H9 (cell line): ENCODE measurements at regions not wholly inside any gene's neighbourhood (a gene's known extent, or its start where the extent isn't known, plus 50 kb on each side); places are given as distances from the start of the nearest gene placed in this dataset.
"Not testable (repeated sequence)": the region's sequence is repeated elsewhere in the genome, so short reads cannot be mapped to it uniquely, and the experiment has no call there.

ENCODE experiments used
- DNase-seq: peaks from one replicate; pipeline ENCODE4 v3.0.0-alpha.2; 2017
- H2AFZ ChIP-seq: one replicate; pipeline ENCODE4 v1.6.1; 2013; ENCODE audit warnings: mild to moderate bottlenecking, low read length, control low read depth, moderate library complexity
- H2AK5ac ChIP-seq: 2 replicates; pipeline ENCODE4 v1.6.1; 2013; ENCODE audit warnings: low read length, control low read depth, mixed read lengths; ENCODE audit not compliant: insufficient read length
- H2BK120ac ChIP-seq: one replicate; pipeline ENCODE4 v1.6.1; 2013; ENCODE audit warnings: low read depth, mild to moderate bottlenecking, low read length, control low read depth, inconsistent platforms; ENCODE audit not compliant: poor library complexity, severe bottlenecking
- H2BK12ac ChIP-seq: 2 replicates; pipeline ENCODE4 v1.6.1; 2013; ENCODE audit warnings: low read length, control low read depth, mixed read lengths, low read depth; ENCODE audit not compliant: insufficient read length
- H2BK15ac ChIP-seq: 2 replicates; pipeline ENCODE4 v1.6.1; 2013; ENCODE audit warnings: low read depth, low read length, control low read depth
- H2BK20ac ChIP-seq: one replicate; pipeline ENCODE4 v1.6.1; 2013; ENCODE audit warnings: low read depth, mild to moderate bottlenecking, low read length, control low read depth, inconsistent platforms; ENCODE audit not compliant: poor library complexity, severe bottlenecking
- H2BK5ac ChIP-seq: 2 replicates; pipeline ENCODE4 v1.6.1; 2013; ENCODE audit warnings: low read length, control low read depth, mixed read lengths; ENCODE audit not compliant: insufficient read length
- H3K14ac ChIP-seq: 2 replicates; pipeline ENCODE4 v1.6.1; 2013; ENCODE audit warnings: low read length, control low read depth; ENCODE audit not compliant: insufficient read depth
- H3K18ac ChIP-seq: 2 replicates; pipeline ENCODE4 v1.6.1; 2013; ENCODE audit warnings: low read depth, mild to moderate bottlenecking, mixed read lengths, low read length, control low read depth; ENCODE audit not compliant: insufficient read length
- H3K23ac ChIP-seq: 2 replicates; pipeline ENCODE4 v1.6.1; 2013; ENCODE audit warnings: low read length, control low read depth, mixed read lengths, low read depth; ENCODE audit not compliant: insufficient read length
- H3K23me2 ChIP-seq: 2 replicates; pipeline ENCODE4 v1.6.1; 2013; ENCODE audit warnings: low read depth, mild to moderate bottlenecking, mixed read lengths, low read length, control low read depth; ENCODE audit not compliant: insufficient read length, poor library complexity, severe bottlenecking
- H3K27ac ChIP-seq: 2 replicates; pipeline ENCODE4 v1.5.1; 2013; ENCODE audit warnings: low read length, control low read depth, mixed read lengths, low read depth; ENCODE audit not compliant: insufficient read length
- H3K27me3 ChIP-seq: 2 replicates; pipeline ENCODE4 v1.6.1; 2013; ENCODE audit warnings: low read length, control low read depth, inconsistent platforms; ENCODE audit not compliant: insufficient read depth
- H3K4ac ChIP-seq: 2 replicates; pipeline ENCODE4 v1.6.1; 2013; ENCODE audit warnings: low read depth, mild to moderate bottlenecking, control low read depth, inconsistent platforms, low read length, moderate library complexity
- H3K4me1 ChIP-seq: 2 replicates; pipeline ENCODE4 v1.6.1; 2013; ENCODE audit warnings: low read length, control low read depth, inconsistent platforms; ENCODE audit not compliant: insufficient read depth
- H3K4me2 ChIP-seq: 2 replicates; pipeline ENCODE4 v1.6.1; 2013; ENCODE audit warnings: low read length, control low read depth, mixed read lengths; ENCODE audit not compliant: insufficient read length, insufficient read depth
- H3K56ac ChIP-seq: 2 replicates; pipeline ENCODE4 v1.6.1; 2013; ENCODE audit warnings: low read depth, mild to moderate bottlenecking, mixed read lengths, low read length, control low read depth; ENCODE audit not compliant: insufficient read length
- H3K79me1 ChIP-seq: 2 replicates; pipeline ENCODE4 v1.6.1; 2013; ENCODE audit warnings: low read depth, mild to moderate bottlenecking, moderate library complexity, low read length, control low read depth, inconsistent platforms; ENCODE audit not compliant: insufficient read depth, poor library complexity, severe bottlenecking
- H3K79me2 ChIP-seq: 2 replicates; pipeline ENCODE4 v1.6.1; 2013; ENCODE audit warnings: low read length, control low read depth, inconsistent platforms; ENCODE audit not compliant: insufficient read depth
- H3K9ac ChIP-seq: 2 replicates; pipeline ENCODE4 v1.6.1; 2013; ENCODE audit warnings: low read length, control low read depth, mixed read lengths; ENCODE audit not compliant: insufficient read length; ENCODE audit errors: extremely low read depth
- H3K9me3 ChIP-seq: one replicate; pipeline ENCODE4 v1.6.1; 2013; ENCODE audit warnings: low read depth, low read length, inconsistent platforms; ENCODE audit not compliant: control insufficient read depth
- H3T11ph ChIP-seq: one replicate; pipeline ENCODE4 v1.6.1; 2013; ENCODE audit warnings: mild to moderate bottlenecking, low read length, control low read depth, inconsistent platforms
- H4K20me1 ChIP-seq: one replicate; pipeline ENCODE4 v1.6.1; 2013; ENCODE audit not compliant: control insufficient read depth, insufficient read length, insufficient read depth
- H4K5ac ChIP-seq: 2 replicates; pipeline ENCODE4 v1.6.1; 2013; ENCODE audit warnings: low read depth, mild to moderate bottlenecking, mixed read lengths, low read length, control low read depth; ENCODE audit not compliant: insufficient read length
- H4K8ac ChIP-seq: replicated peaks from 2 replicates; pipeline ENCODE4 v1.6.1; 2013; ENCODE audit warnings: low read length, control low read depth, mixed read lengths, low read depth; ENCODE audit not compliant: insufficient read length
- H4K91ac ChIP-seq: 2 replicates; pipeline ENCODE4 v1.6.1; 2013; ENCODE audit warnings: low read depth, mild to moderate bottlenecking, moderate library complexity, mixed read lengths, low read length, control low read depth; ENCODE audit not compliant: insufficient read length
- H3K27ac Mint-ChIP-seq, 3 experiments: 2 replicates in 2 of 3; 3 replicates in 1 of 3; pipeline ENCODE4 v1.8.0; 2020 to 2021; ENCODE audit warnings: mixed read lengths in 3 of 3, mild to moderate bottlenecking in 1 of 3, moderate library complexity in 1 of 3
- H3K27me3 Mint-ChIP-seq: 2 replicates; pipeline ENCODE4 v1.8.0; 2021; ENCODE audit warnings: low read depth, mild to moderate bottlenecking, moderate library complexity, mixed read lengths
- H3K36me3 Mint-ChIP-seq, 3 experiments: 2 replicates in 2 of 3; 3 replicates in 1 of 3; pipeline ENCODE4 v1.8.0; 2020 to 2021; ENCODE audit warnings: low read depth in 3 of 3, mixed read lengths in 3 of 3; ENCODE audit not compliant: insufficient read depth in 1 of 3
- H3K4me1 Mint-ChIP-seq, 2 experiments: 2 replicates each; pipeline ENCODE4 v1.8.0; 2020; ENCODE audit warnings: mixed read lengths in 2 of 2
- H3K4me3 Mint-ChIP-seq, 2 experiments: 2 replicates in 1 of 2; 3 replicates in 1 of 2; pipeline ENCODE4 v1.8.0; 2020 to 2021; ENCODE audit warnings: mild to moderate bottlenecking in 2 of 2, mixed read lengths in 2 of 2, moderate library complexity in 1 of 2
- H3K9me3 Mint-ChIP-seq, 2 experiments: 2 replicates in 1 of 2; 3 replicates in 1 of 2; pipeline ENCODE4 v1.8.0; 2020; ENCODE audit warnings: mild to moderate bottlenecking in 2 of 2, mixed read lengths in 2 of 2, moderate library complexity in 1 of 2
- CTCF ChIP-seq: fragments of 200-600 bp; sonication (generic); conservative IDR thresholded peaks from 3 replicates; pipeline ENCODE4 v1.8.0; 2021; ENCODE audit warnings: antibody characterized with exemption, mild to moderate bottlenecking
- WGBS: extraction: QIAGEN DNeasy Blood & Tissue Kit; methylation state at CpG from one replicate; pipeline ENCODE4 v1.1.7; 2013; ENCODE audit warnings: missing lambda C conversion rate, low lambda C conversion rate, mixed read lengths; ENCODE audit not compliant: insufficient read length; ENCODE audit errors: extremely low coverage; 5-methylcytosine and 5-hydroxymethylcytosine counted together

GRCh38 chr14:83638748-83639504 is 1891.0 kb upstream of the FLRT2 start:
- no peaks in the 10 kb centered on the region for H3K4me1 ChIP-seq
- no peak overlapping the region for H3K56ac ChIP-seq
- no peak overlapping the region for H2BK120ac ChIP-seq
- H3K4me3 Mint-ChIP-seq = peak overlapping the region in 1 of 2 experiments; percentile 44; a peak in 2 of 5 replicates
- no peaks in the 10 kb centered on the region for H3K27me3 ChIP-seq
- H3K27me3 Mint-ChIP-seq = no peaks in the 10 kb centered on the region
- peak overlapping the region in 1 of 3 experiments; percentile 27; a peak in 1 of 7 replicates for H3K27ac Mint-ChIP-seq
- DNase-seq = no peak
- no peak overlapping the region for H2BK20ac ChIP-seq
- no peak overlapping the region for H3K23ac ChIP-seq
- no peaks in the 10 kb centered on the region for H3K79me2 ChIP-seq
- H3K9me3 ChIP-seq = no peaks in the 10 kb centered on the region
- H3K4me1 Mint-ChIP-seq = peaks cover 9 to 12% of the 10 kb centered on the region in 2 experiments
- peaks cover 0 to 8% (median 1%) of the 10 kb centered on the region in 3 experiments; a peak in 1 of 7 replicates for H3K36me3 Mint-ChIP-seq
- H2BK12ac ChIP-seq = no peak overlapping the region
- no peak overlapping the region for H4K5ac ChIP-seq
- H3K79me1 ChIP-seq = no peaks in the 10 kb centered on the region
- no peaks in the 10 kb centered on the region for H3K23me2 ChIP-seq
- no peak overlapping the region for H2AFZ ChIP-seq
- no peak overlapping the region for H3K18ac ChIP-seq
- no peak overlapping the region for H2BK15ac ChIP-seq
- no peaks in the 10 kb centered on the region for H4K20me1 ChIP-seq
- H3T11ph ChIP-seq = no peak overlapping the region
- no CpG with 5 or more reads among the region's 18 CpGs for WGBS
- peaks cover 3 to 5% of the 10 kb centered on the region in 2 experiments for H3K9me3 Mint-ChIP-seq
- no peak overlapping the region for H4K91ac ChIP-seq
- H3K9ac ChIP-seq = no peak overlapping the region
- H2BK5ac ChIP-seq = no peak overlapping the region
- no peak overlapping the region for H3K4me2 ChIP-seq
- no peak overlapping the region for H3K4ac ChIP-seq
- H4K8ac ChIP-seq = no peak overlapping the region
- no peak overlapping the region for H2AK5ac ChIP-seq
- H3K14ac ChIP-seq = no peak overlapping the region
- TF ChIP-seq CTCF = no peak
- no peak overlapping the region for H3K27ac ChIP-seq

GRCh38 chr14:83639505-83639875 is 1890.5 kb upstream of the FLRT2 start:
- H2BK5ac ChIP-seq, H4K20me1 ChIP-seq, H2BK20ac ChIP-seq, H2AK5ac ChIP-seq, H3K79me1 ChIP-seq, H4K5ac ChIP-seq, DNase-seq, H4K8ac ChIP-seq, H3K18ac ChIP-seq, H3K4ac ChIP-seq, H2BK12ac ChIP-seq, H3K4me2 ChIP-seq, H3K23me2 ChIP-seq, H3K9me3 Mint-ChIP-seq, H3K27me3 Mint-ChIP-seq, H3T11ph ChIP-seq, H3K79me2 ChIP-seq, H3K27ac Mint-ChIP-seq, H3K14ac ChIP-seq, H4K91ac ChIP-seq, H2BK120ac ChIP-seq, H3K9ac ChIP-seq, H2AFZ ChIP-seq, H2BK15ac ChIP-seq, H3K4me1 ChIP-seq, H3K36me3 Mint-ChIP-seq, H3K27me3 ChIP-seq, H3K56ac ChIP-seq, H3K9me3 ChIP-seq, H3K23ac ChIP-seq, H3K27ac ChIP-seq: not testable (repeated sequence)
- no CpG with 5 or more reads among the region's 18 CpGs for WGBS
- peak overlapping the region in 1 of 2 experiments; percentile 44; a peak in 2 of 5 replicates for H3K4me3 Mint-ChIP-seq
- H3K4me1 Mint-ChIP-seq = peaks cover 9 to 12% of the 10 kb centered on the region in 2 experiments
